Ureter (tissue), 1 donor: ENCODE measurements at regions not wholly inside any gene's neighbourhood (a gene's known extent, or its start where the extent isn't known, plus 50 kb on each side); places are given as distances from the start of the nearest gene placed in this dataset.

Source experiments
- DNase-seq: peaks from one replicate; pipeline ENCODE4 v3.0.0-alpha.2; 2020; ENCODE audit warnings: low spot score
- donor health status: DM: yes; HTN: yes; CAD: no.

- no peak for DNase-seq
Observed at GRCh38 chr2:217163987-217164386, 304.1 kb upstream of the TNP1 start.

GRCh38 chr2:217162533-217162932 lies 302.7 kb upstream of the TNP1 start:
- no peak for DNase-seq

- no peak for DNase-seq
Observed at GRCh38 chr2:217160978-217161973, 301.4 kb upstream of the TNP1 start.

- DNase-seq, result no peak
Observed at GRCh38 chr2:217160103-217160743, 300.4 kb upstream of the TNP1 start.

GRCh38 chr2:217158928-217159327 lies 299.1 kb upstream of the TNP1 start:
- DNase-seq, result no peak

GRCh38 chr2:217157581-217157980 lies 297.7 kb upstream of the TNP1 start:
- no peak for DNase-seq

GRCh38 chr2:217156801-217157200 lies 296.9 kb upstream of the TNP1 start:
- DNase-seq, result no peak

GRCh38 chr2:217154923-217155322 lies 295.1 kb upstream of the TNP1 start:
- no peak for DNase-seq

- no peak for DNase-seq
Observed at GRCh38 chr2:217153510-217153909, 293.6 kb upstream of the TNP1 start.

GRCh38 chr2:217152831-217153230 lies 293.0 kb upstream of the TNP1 start:
- DNase-seq, result no peak

GRCh38 chr2:217151509-217152206 lies 291.8 kb upstream of the TNP1 start:
- no peak for DNase-seq

GRCh38 chr2:217150236-217150635 lies 290.4 kb upstream of the TNP1 start:
- DNase-seq, result no peak

GRCh38 chr2:217149087-217149660 lies 289.3 kb upstream of the TNP1 start:
- no peak for DNase-seq

GRCh38 chr2:217147818-217148217 lies 288.0 kb upstream of the TNP1 start:
- no peak for DNase-seq

GRCh38 chr2:217146956-217147355 lies 287.1 kb upstream of the TNP1 start:
- no peak for DNase-seq

- DNase-seq, result no peak
Observed at GRCh38 chr2:217142649-217143266, 282.9 kb upstream of the TNP1 start.

GRCh38 chr2:217138284-217138683 lies 278.4 kb upstream of the TNP1 start:
- DNase-seq, result no peak

- no peak for DNase-seq
Observed at GRCh38 chr2:217127744-217128143, 267.9 kb upstream of the TNP1 start.

- no peak for DNase-seq
Observed at GRCh38 chr2:217125014-217125413, 265.1 kb upstream of the TNP1 start.

GRCh38 chr2:217124050-217124449 lies 264.2 kb upstream of the TNP1 start:
- DNase-seq, result no peak

GRCh38 chr2:217121565-217121964 lies 261.7 kb upstream of the TNP1 start:
- DNase-seq, result no peak

- DNase-seq, result no peak
Observed at GRCh38 chr2:217120429-217120828, 260.6 kb upstream of the TNP1 start.
